SK-N-SH (cell line): ENCODE measurements at regions not wholly inside any gene's neighbourhood (a gene's known extent, or its start where the extent isn't known, plus 50 kb on each side); places are given as distances from the start of the nearest gene placed in this dataset.
"Not testable (repeated sequence)": the region's sequence is repeated elsewhere in the genome, so short reads cannot be mapped to it uniquely, and the experiment has no call there.

Source experiments
- CTCF ChIA-PET: fragments of 300-600, 350-600 bp; formaldehyde crosslinking; extraction: SDS; loops from one replicate; lab custom pipeline; 2021; lab: Yijun Ruan, JAX
- POLR2A ChIA-PET: fragments of 350-600 bp; sonication (Branson Sonifier 250); formaldehyde crosslinking; extraction: SDS; loops from one replicate; lab custom pipeline; 2020; ENCODE audit warnings: antibody characterized with exemption, inconsistent platforms; lab: Yijun Ruan, JAX
- DNase-seq: peaks from one replicate; pipeline ENCODE4 v3.0.0; 2012
- H2AFZ ChIP-seq: fragments of 200-600 bp; sonication (generic); 2 replicates; pipeline ENCODE4 v1.8.1; 2016; ENCODE audit warnings: antibody characterized with exemption, mild to moderate bottlenecking, low read depth
- H3F3A ChIP-seq: fragments of 200-600 bp; sonication (generic); replicated peaks from 2 replicates; pipeline ENCODE3; 2016; ENCODE audit warnings: antibody characterized with exemption, mild to moderate bottlenecking; ENCODE audit not compliant: insufficient read depth
- H3K27ac ChIP-seq, 2 experiments: fragments of 200-500 bp in 1 of 2; fragments of 200-600 bp in 1 of 2; sonication (Bioruptor generic) in 1 of 2; sonication (generic), shearing (Covaris generic) in 1 of 2; 2 replicates each; pipeline versions ENCODE4 v1.5.1 to v1.6.1; 2014 to 2016; ENCODE audit warnings: low read depth in 2 of 2, inconsistent platforms in 1 of 2, low read length in 1 of 2, mild to moderate bottlenecking in 1 of 2, mixed read lengths in 1 of 2
- H3K27me3 ChIP-seq: fragments of 200-600 bp; sonication (generic), shearing (Covaris generic); 2 replicates; pipeline ENCODE4 v1.6.1; 2016; ENCODE audit warnings: mixed run types; ENCODE audit not compliant: insufficient read depth
- H3K36me3 ChIP-seq, 2 experiments: fragments of 200-500 bp in 1 of 2; fragments of 200-600 bp in 1 of 2; sonication (Bioruptor generic) in 1 of 2; sonication (generic) in 1 of 2; replicated peaks in 1 of 2; 2 replicates each; pipeline versions ENCODE3 to v1.5.1; 2014 to 2016; ENCODE audit warnings: low read length in 1 of 2, mild to moderate bottlenecking in 1 of 2; ENCODE audit not compliant: insufficient read depth in 2 of 2, control insufficient read depth in 1 of 2
- H3K4me1 ChIP-seq, 2 experiments: fragments of 200-500 bp in 1 of 2; fragments of 200-600 bp in 1 of 2; sonication (Bioruptor generic) in 1 of 2; sonication (generic), shearing (Covaris generic) in 1 of 2; 2 replicates each; pipeline versions ENCODE4 v1.5.1 to v1.6.1; 2014 to 2016; ENCODE audit warnings: low read depth in 1 of 2, low read length in 1 of 2, mixed run types in 1 of 2; ENCODE audit not compliant: insufficient read depth in 2 of 2, control insufficient read depth in 1 of 2
- H3K4me2 ChIP-seq: fragments of 200-600 bp; sonication (generic), shearing (Covaris generic); 2 replicates; pipeline ENCODE4 v1.6.1; 2017; ENCODE audit warnings: mixed run types
- H3K4me3 ChIP-seq, 2 experiments: fragments of 200-500 bp in 1 of 2; fragments of 200-600 bp in 1 of 2; sonication (Bioruptor generic) in 1 of 2; sonication (generic), shearing (Covaris generic) in 1 of 2; 2 replicates each; pipeline versions ENCODE4 v1.5.1 to v1.8.1; 2014 to 2016; ENCODE audit warnings: low read depth in 2 of 2, inconsistent platforms in 1 of 2, low read length in 1 of 2, mild to moderate bottlenecking in 1 of 2, mixed read lengths in 1 of 2, moderate library complexity in 1 of 2
- H3K79me2 ChIP-seq: fragments of 200-600 bp; sonication (generic); 2 replicates; pipeline ENCODE4 v1.8.1; 2017; ENCODE audit warnings: mild to moderate bottlenecking; ENCODE audit not compliant: insufficient read depth
- H3K9ac ChIP-seq: fragments of 200-600 bp; sonication (generic); 2 replicates; pipeline ENCODE4 v1.6.1; 2017; ENCODE audit warnings: mixed run types
- H3K9me2 ChIP-seq: fragments of 200-600 bp; sonication (generic); 2 replicates; pipeline ENCODE4 v1.6.1; 2017; ENCODE audit warnings: mixed run types
- H3K9me3 ChIP-seq: fragments of 200-600 bp; sonication (generic); 2 replicates; pipeline ENCODE4 v1.6.1; 2017; ENCODE audit warnings: mixed run types, mild to moderate bottlenecking, moderate library complexity
- H4K20me1 ChIP-seq: fragments of 200-600 bp; sonication (generic); 2 replicates; pipeline ENCODE4 v1.6.1; 2017; ENCODE audit warnings: mild to moderate bottlenecking, mixed run types; ENCODE audit not compliant: insufficient read depth
- CHD2 ChIP-seq: fragments of 150-350 bp; IDR thresholded peaks from 2 replicates; pipeline ENCODE4 v1.6.1; 2018; ENCODE audit warnings: low read length; ENCODE audit not compliant: partially characterized antibody
- ELF1 ChIP-seq: IDR thresholded peaks from 2 replicates; pipeline ENCODE4 v1.4.0; 2012
- FOXM1 ChIP-seq: IDR thresholded peaks from 2 replicates; pipeline ENCODE4 v1.4.0; 2012; ENCODE audit warnings: low read depth, mild to moderate bottlenecking
- GATA2 ChIP-seq: sonication (generic); formaldehyde crosslinking; IDR thresholded peaks from 2 replicates; pipeline ENCODE4 v1.5.0; 2020; ENCODE audit warnings: mild to moderate bottlenecking, missing genetic modification reagents
- JUND ChIP-seq: IDR thresholded peaks from 2 replicates; pipeline ENCODE4 v1.4.0; 2012
- NFIC ChIP-seq: IDR thresholded peaks from 2 replicates; pipeline ENCODE4 v1.4.0; 2012; ENCODE audit warnings: borderline replicate concordance
- NRF1 ChIP-seq: IDR thresholded peaks from 2 replicates; pipeline ENCODE4 v1.6.1; 2012; ENCODE audit warnings: low read depth, mild to moderate bottlenecking, low read length
- RAD21 ChIP-seq: IDR thresholded peaks from 2 replicates; pipeline ENCODE4 v1.6.1; 2012; ENCODE audit warnings: mild to moderate bottlenecking, low read length
- RXRA ChIP-seq: IDR thresholded peaks from 2 replicates; pipeline ENCODE4 v1.4.0; 2012; ENCODE audit warnings: low read depth, mild to moderate bottlenecking, borderline replicate concordance
- SIN3A ChIP-seq: IDR thresholded peaks from 2 replicates; pipeline ENCODE4 v1.6.1; 2012; ENCODE audit warnings: low read depth, mild to moderate bottlenecking, low read length, moderate library complexity, borderline replicate concordance
- TAF1 ChIP-seq: IDR thresholded peaks from 2 replicates; pipeline ENCODE4 v1.6.1; 2012; ENCODE audit warnings: low read depth, mild to moderate bottlenecking, low read length, moderate library complexity, borderline replicate concordance
- TCF12 ChIP-seq: IDR thresholded peaks from 2 replicates; pipeline ENCODE4 v1.4.0; 2012
- WGBS: methylation state at CpG from one replicate; pipeline ENCODE4 v1.1.6; 2017; ENCODE audit warnings: low lambda C conversion rate; 5-methylcytosine and 5-hydroxymethylcytosine counted together
- TF ChIP-seq, protein P1 (sequence below): IDR thresholded peaks from 2 replicates; pipeline ENCODE4; 2012
- TF ChIP-seq, protein P2 (sequence below): fragments of 200-600 bp; sonication (generic); IDR thresholded peaks from 2 replicates; pipeline ENCODE4 v1.6.1; 2017; ENCODE audit warnings: antibody characterized with exemption, mild to moderate bottlenecking, moderate library complexity

DNA sequence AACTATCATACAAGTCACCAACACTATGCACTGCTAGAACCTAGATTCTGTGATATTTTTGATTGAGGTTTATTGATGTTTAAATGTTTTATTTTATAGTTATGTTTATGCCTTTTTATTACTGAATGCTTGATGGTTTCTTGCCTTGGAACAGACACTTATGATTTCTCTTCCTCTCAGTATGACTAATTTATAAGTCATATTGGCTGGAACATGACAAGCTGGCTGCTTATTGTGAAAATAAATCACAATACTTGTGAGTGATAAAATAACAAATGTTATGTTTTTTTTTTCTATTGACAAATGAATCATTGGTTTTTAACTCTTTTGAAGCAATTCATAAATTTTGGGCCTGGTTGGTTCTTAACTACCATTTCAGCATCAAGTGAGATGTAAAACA lies 142.0 kb upstream of the MALRD1 start:
- Histone ChIP-seq H4K20me1 (no peaks in the 10 kb centered on the region), H3K9me2 (no peaks in the 10 kb centered on the region), H3K36me3 (no peaks in the 10 kb centered on the region), H3K4me1 (no peaks in the 10 kb centered on the region), H3K27me3 (no peaks in the 10 kb centered on the region), H3K9ac (no peak overlapping the region), H2AFZ (no peak overlapping the region), H3K79me2 (no peaks in the 10 kb centered on the region), H3K4me2 (no peak overlapping the region), H3K9me3 (no peaks in the 10 kb centered on the region), H3K4me3 (no peak overlapping the region), H3K27ac (no peak overlapping the region), H3F3A (no peaks in the 10 kb centered on the region)
- ChIA-PET POLR2A (no interaction called here), CTCF (no interaction called here)
- TF ChIP-seq NFIC (no peak), JUND (no peak), FOXM1 (no peak), RXRA (no peak), TCF12 (no peak), RAD21 (no peak), NRF1 (no peak), TAF1 (no peak), ELF1 (no peak), CHD2 (no peak), GATA2 (no peak), SIN3A (no peak)
- TF ChIP-seq, protein P1, sequence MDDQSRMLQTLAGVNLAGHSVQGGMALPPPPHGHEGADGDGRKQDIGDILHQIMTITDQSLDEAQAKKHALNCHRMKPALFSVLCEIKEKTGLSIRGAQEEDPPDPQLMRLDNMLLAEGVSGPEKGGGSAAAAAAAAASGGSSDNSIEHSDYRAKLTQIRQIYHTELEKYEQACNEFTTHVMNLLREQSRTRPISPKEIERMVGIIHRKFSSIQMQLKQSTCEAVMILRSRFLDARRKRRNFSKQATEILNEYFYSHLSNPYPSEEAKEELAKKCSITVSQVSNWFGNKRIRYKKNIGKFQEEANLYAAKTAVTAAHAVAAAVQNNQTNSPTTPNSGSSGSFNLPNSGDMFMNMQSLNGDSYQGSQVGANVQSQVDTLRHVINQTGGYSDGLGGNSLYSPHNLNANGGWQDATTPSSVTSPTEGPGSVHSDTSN = no peak
- TF ChIP-seq, protein P2, sequence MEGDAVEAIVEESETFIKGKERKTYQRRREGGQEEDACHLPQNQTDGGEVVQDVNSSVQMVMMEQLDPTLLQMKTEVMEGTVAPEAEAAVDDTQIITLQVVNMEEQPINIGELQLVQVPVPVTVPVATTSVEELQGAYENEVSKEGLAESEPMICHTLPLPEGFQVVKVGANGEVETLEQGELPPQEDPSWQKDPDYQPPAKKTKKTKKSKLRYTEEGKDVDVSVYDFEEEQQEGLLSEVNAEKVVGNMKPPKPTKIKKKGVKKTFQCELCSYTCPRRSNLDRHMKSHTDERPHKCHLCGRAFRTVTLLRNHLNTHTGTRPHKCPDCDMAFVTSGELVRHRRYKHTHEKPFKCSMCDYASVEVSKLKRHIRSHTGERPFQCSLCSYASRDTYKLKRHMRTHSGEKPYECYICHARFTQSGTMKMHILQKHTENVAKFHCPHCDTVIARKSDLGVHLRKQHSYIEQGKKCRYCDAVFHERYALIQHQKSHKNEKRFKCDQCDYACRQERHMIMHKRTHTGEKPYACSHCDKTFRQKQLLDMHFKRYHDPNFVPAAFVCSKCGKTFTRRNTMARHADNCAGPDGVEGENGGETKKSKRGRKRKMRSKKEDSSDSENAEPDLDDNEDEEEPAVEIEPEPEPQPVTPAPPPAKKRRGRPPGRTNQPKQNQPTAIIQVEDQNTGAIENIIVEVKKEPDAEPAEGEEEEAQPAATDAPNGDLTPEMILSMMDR = no peak
- DNase-seq = no peak

DNA sequence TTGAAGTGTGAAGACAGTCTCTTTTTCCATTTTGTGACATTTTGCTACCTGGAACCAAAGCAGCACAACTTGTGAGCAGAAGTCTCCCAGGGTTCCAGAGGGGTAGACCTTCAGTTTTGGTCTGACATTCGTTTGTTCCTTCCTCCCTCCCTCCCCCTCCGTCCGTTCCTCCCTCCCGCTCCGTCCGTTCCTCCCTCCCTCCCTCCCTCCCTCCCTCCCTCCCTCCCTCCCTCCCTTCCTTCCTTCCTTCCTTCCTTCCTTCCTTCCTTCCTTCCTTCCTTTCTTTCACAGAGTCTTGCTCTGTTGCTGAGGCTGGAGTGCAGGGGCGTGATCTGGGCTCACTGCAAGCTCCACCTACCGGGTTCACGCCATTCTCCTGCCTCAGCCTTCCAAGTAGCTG lies 131.2 kb upstream of the MALRD1 start:
- H3K9me3 ChIP-seq, H2AFZ ChIP-seq, H3K4me2 ChIP-seq, POLR2A ChIA-PET, H3K9me2 ChIP-seq, H3F3A ChIP-seq, H3K27ac ChIP-seq, H3K4me1 ChIP-seq, H3K9ac ChIP-seq, H4K20me1 ChIP-seq, H3K79me2 ChIP-seq, H3K36me3 ChIP-seq, H3K4me3 ChIP-seq, DNase-seq, H3K27me3 ChIP-seq, CTCF ChIA-PET: not testable (repeated sequence)
- 62% methylated on average over 9 of the region's 9 CpGs for WGBS
